HL-60 (cell line): ENCODE measurements at regions not wholly inside any gene's neighbourhood (a gene's known extent, or its start where the extent isn't known, plus 50 kb on each side); places are given as distances from the start of the nearest gene placed in this dataset.

ENCODE experiments used
- DNase-seq, 2 experiments: peaks; one replicate each; pipeline ENCODE4 v3.0.0-alpha.2; 2010 to 2020; ENCODE audit warnings: low read depth in 1 of 2, low spot score in 1 of 2
- H3K27ac ChIP-seq: fragments of 250-450 bp; sonication (Bioruptor Pico); replicated peaks from 2 replicates; pipeline ENCODE4 v1.5.1; 2020; ENCODE audit warnings: mild to moderate bottlenecking, moderate library complexity
- H3K27me3 ChIP-seq: fragments of 250-450 bp; sonication (Bioruptor Pico); 2 replicates; pipeline ENCODE4 v1.5.1; 2021; ENCODE audit warnings: mild to moderate bottlenecking, moderate library complexity; ENCODE audit not compliant: insufficient read depth, poor library complexity, severe bottlenecking
- H3K4me3 ChIP-seq: replicated peaks from 2 replicates; pipeline ENCODE4 v1.5.1; 2011; ENCODE audit warnings: mild to moderate bottlenecking, control low read depth, low read length; ENCODE audit not compliant: insufficient read depth
- GABPA ChIP-seq: IDR thresholded peaks from 2 replicates; pipeline ENCODE4 v1.6.1; 2012; ENCODE audit warnings: low read depth
- POLR2AphosphoS5 ChIP-seq: IDR thresholded peaks from 2 replicates; pipeline ENCODE4 v1.6.1; 2012; ENCODE audit warnings: low read depth
- SPI1 ChIP-seq: IDR thresholded peaks from 2 replicates; pipeline ENCODE4 v1.6.1; 2012; ENCODE audit warnings: low read depth, mild to moderate bottlenecking, borderline replicate concordance
- TF ChIP-seq, protein P1 (sequence below): IDR thresholded peaks from one replicate; pipeline ENCODE4 v1.5.1; 2011; ENCODE audit warnings: low read length, control low read depth, inconsistent platforms; ENCODE audit not compliant: insufficient read depth
- TF ChIP-seq, protein P2 (sequence below): IDR thresholded peaks from 2 replicates; pipeline ENCODE4 v1.6.1; 2012; ENCODE audit warnings: low read depth; ENCODE audit not compliant: insufficient replicate concordance

DNA sequence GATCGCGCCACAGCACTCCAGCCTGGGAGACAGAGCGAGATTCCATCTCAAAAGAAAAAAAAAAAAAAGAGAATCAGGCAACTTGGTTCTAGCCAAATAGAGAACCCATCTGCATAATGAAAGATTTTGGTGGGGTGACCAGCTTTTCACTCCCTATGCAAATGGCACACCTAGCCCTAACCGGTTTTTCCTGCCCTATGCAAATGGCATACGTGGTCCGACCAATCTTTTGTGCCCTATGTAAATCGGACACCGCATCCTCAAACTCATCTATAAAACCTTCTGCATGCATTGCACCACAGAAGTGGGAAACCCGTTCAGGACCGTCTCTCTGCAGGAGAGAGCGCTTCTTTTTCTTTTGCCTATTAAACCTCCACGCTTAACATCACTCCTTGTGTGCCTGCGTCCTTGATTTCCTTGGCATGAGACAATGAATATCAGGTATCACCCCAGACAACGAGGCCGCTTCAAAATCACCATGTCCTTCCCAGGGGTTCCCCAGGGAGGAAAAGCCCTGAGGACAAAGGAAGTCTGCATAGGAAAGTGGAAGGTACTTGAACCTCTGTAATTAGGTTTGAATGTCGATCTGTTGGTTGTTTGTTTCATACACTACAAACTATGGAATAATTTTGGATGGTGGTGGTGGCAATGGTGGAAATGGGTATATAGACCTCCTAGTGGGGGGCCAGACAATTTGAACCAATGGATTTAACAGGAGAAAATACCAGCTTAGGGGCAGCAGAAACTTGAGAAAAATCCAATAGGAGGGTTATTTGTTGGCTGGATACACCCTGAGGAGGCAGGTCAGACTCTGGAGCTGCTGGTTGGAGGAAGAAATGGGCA lies 396.2 kb downstream of the TYW1 start:
- DNase-seq, result no peak
- H3K27ac ChIP-seq, result no peak overlapping the region
- no peak for TF ChIP-seq GABPA
- TF ChIP-seq, protein P1, sequence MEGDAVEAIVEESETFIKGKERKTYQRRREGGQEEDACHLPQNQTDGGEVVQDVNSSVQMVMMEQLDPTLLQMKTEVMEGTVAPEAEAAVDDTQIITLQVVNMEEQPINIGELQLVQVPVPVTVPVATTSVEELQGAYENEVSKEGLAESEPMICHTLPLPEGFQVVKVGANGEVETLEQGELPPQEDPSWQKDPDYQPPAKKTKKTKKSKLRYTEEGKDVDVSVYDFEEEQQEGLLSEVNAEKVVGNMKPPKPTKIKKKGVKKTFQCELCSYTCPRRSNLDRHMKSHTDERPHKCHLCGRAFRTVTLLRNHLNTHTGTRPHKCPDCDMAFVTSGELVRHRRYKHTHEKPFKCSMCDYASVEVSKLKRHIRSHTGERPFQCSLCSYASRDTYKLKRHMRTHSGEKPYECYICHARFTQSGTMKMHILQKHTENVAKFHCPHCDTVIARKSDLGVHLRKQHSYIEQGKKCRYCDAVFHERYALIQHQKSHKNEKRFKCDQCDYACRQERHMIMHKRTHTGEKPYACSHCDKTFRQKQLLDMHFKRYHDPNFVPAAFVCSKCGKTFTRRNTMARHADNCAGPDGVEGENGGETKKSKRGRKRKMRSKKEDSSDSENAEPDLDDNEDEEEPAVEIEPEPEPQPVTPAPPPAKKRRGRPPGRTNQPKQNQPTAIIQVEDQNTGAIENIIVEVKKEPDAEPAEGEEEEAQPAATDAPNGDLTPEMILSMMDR, result no peak
- TF ChIP-seq, protein P2, sequence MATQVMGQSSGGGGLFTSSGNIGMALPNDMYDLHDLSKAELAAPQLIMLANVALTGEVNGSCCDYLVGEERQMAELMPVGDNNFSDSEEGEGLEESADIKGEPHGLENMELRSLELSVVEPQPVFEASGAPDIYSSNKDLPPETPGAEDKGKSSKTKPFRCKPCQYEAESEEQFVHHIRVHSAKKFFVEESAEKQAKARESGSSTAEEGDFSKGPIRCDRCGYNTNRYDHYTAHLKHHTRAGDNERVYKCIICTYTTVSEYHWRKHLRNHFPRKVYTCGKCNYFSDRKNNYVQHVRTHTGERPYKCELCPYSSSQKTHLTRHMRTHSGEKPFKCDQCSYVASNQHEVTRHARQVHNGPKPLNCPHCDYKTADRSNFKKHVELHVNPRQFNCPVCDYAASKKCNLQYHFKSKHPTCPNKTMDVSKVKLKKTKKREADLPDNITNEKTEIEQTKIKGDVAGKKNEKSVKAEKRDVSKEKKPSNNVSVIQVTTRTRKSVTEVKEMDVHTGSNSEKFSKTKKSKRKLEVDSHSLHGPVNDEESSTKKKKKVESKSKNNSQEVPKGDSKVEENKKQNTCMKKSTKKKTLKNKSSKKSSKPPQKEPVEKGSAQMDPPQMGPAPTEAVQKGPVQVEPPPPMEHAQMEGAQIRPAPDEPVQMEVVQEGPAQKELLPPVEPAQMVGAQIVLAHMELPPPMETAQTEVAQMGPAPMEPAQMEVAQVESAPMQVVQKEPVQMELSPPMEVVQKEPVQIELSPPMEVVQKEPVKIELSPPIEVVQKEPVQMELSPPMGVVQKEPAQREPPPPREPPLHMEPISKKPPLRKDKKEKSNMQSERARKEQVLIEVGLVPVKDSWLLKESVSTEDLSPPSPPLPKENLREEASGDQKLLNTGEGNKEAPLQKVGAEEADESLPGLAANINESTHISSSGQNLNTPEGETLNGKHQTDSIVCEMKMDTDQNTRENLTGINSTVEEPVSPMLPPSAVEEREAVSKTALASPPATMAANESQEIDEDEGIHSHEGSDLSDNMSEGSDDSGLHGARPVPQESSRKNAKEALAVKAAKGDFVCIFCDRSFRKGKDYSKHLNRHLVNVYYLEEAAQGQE, result no peak
- TF ChIP-seq POLR2AphosphoS5, result no peak
- TF ChIP-seq SPI1, result no peak
- no peak overlapping the region for H3K4me3 ChIP-seq
- H3K27me3 ChIP-seq, result no peaks in the 10 kb centered on the region

DNA sequence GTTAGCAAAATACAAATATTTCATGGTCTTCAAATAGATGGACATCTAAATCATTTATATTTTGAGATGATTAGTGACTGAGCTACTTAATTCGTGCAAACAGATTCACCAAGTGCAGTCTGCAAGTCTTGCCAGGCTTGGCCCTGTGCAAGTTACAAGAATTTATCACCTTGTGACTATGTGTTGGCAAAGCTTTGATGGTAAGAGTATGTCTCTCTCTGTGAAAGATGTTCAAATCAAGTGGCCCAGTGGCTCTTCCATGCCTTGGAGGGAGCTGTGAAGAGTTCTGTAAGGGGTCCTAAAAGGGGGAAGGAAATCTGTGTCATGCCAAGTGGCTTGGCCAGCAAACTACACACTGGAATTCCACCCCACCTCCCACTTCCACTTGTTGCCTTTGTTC lies 397.3 kb downstream of the TYW1 start:
- TF ChIP-seq, protein P1, result no peak
- TF ChIP-seq SPI1, result no peak
- TF ChIP-seq, protein P2, result no peak
- TF ChIP-seq GABPA, result no peak
- TF ChIP-seq POLR2AphosphoS5, result no peak
- no peak for DNase-seq
- Histone ChIP-seq H3K27me3 (no peaks in the 10 kb centered on the region), H3K4me3 (no peak overlapping the region), H3K27ac (no peak overlapping the region)

DNA sequence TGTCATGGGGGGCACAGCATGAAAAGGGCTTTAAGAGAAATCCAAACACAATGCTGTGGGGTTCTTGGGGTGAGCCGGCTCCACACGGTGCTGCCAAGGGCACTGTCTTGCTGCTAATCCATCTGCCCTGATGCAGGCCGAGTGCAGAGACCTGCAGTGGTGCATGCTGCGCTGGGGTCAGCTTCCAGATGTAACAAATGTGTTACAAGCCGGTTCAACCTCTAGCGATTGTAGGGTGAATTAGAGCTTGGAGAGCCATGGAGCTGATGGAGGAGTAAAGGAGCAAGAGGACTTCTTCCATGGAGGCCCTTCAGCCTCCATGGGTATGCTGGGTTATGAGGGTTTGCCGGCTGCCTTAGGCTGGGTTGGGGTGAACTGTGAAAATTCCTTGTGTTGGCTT lies 402.3 kb downstream of the TYW1 start:
- Histone ChIP-seq H3K27me3 (no peaks in the 10 kb centered on the region), H3K27ac (no peak overlapping the region), H3K4me3 (no peak overlapping the region)
- no peak for DNase-seq
- no peak for TF ChIP-seq SPI1
- TF ChIP-seq, protein P1, result no peak
- no peak for TF ChIP-seq POLR2AphosphoS5
- TF ChIP-seq GABPA, result no peak
- TF ChIP-seq, protein P2, result no peak
